ENCODE measurements at regions not wholly inside any gene's neighbourhood (a gene's known extent, or its start where the extent isn't known, plus 50 kb on each side); places are given as distances from the start of the nearest gene placed in this dataset.

DNA sequence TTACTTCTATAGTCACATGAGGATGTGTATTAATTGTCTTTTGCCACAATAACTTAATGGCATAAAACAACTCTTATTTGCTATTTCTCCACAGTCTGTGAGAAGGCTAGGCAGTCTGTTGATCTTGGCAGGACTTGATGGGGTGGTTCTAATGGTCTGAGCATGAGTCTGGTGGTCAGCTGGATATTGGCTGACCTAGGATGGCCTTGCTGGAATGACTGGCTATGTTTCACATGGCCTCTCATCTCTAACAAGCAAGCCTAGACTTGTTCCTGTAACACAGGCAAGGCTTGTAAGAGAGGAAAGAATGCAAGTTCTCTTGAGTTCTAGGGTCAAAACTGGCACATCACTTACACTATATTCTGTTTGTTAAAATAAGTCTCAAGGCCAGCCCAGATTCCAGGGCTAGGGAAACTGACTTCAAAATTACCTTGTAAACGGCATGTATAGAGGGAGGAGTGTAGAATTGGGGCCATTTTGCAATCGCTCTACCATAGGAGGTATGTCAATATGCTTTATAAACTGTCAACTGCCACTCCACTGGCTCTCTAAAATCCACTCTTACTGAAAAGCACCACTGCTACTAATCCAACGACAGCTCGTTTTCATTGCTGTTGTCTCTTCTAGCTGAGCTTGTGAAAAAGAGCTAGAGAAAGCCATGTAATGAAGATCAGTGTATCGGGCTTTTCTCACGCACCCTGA lies 325.0 kb upstream of the PKDCC start:
- ATAC-seq (replicated peaks; ENCODE audit: extremely low read depth, poor library complexity, severe bottlenecking), result no peak
- H3K27me3 Mint-ChIP-seq, result no peaks in the 10 kb centered on the region
- no peaks in the 10 kb centered on the region for H3K9me3 Mint-ChIP-seq
- no peaks in the 10 kb centered on the region for H3K4me1 Mint-ChIP-seq
- no peak overlapping the region for H3K4me3 Mint-ChIP-seq
- H3K27ac Mint-ChIP-seq (ENCODE audit: low read depth), result no peak overlapping the region
- no peaks in the 10 kb centered on the region for H3K36me3 Mint-ChIP-seq (ENCODE audit: insufficient read depth)
- no peak for DNase-seq (ENCODE audit: low spot score in 2 of 2)

DNA sequence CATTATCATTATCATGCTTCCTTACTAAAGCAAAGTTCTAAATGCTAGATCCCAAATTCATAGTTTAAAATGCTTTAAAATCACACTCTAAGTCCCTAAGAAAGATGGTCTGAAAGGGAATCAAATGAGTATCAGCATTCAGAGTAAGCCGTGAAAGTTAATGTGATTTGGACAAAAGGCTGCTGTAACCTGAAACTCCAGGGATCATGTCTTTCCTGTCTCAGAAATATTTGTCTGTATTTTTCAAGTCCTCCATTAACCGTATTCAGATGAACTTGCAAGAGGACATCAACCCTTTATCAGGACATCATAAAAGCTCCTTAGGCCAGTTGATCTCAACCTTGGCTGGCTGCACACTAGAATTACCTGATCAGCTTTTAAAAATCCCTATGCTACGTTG lies 324.3 kb upstream of the PKDCC start:
- no peaks in the 10 kb centered on the region for H3K27me3 Mint-ChIP-seq

DNA sequence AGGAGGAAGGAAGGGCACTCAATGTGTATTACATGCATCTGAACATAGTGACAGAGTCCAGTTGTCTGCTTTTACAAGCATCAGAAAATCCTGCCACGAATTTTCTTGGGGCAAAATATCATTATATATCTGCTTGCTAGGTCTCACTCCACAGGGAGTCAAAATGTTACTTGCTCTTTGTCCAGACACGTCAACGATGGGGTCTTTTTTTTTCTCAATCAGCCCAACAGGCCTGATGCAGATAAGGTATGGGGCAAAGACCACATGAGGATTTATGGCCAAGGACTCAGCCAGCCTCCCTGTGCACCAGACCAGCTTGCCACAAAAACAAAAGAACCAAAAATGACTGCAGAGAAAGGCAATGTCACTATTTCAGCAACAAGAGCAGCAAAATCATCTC lies 323.4 kb upstream of the PKDCC start:
- ATAC-seq (replicated peaks; ENCODE audit: extremely low read depth, poor library complexity, severe bottlenecking), result no peak
- Mint-ChIP-seq H3K9me3 (no peaks in the 10 kb centered on the region), H3K27ac (ENCODE audit: low read depth) (no peak overlapping the region), H3K4me3 (no peak overlapping the region), H3K36me3 (ENCODE audit: insufficient read depth) (no peaks in the 10 kb centered on the region), H3K4me1 (no peaks in the 10 kb centered on the region), H3K27me3 (peaks cover 2% of the 10 kb centered on the region)
- no peak for DNase-seq (ENCODE audit: low spot score in 2 of 2)

More for the DNA sequence above, 324.3 kb upstream of the PKDCC start:
- Mint-ChIP-seq H3K4me1 (no peaks in the 10 kb centered on the region), H3K9me3 (no peaks in the 10 kb centered on the region), H3K36me3 (ENCODE audit: insufficient read depth) (no peaks in the 10 kb centered on the region), H3K4me3 (no peak overlapping the region), H3K27ac (ENCODE audit: low read depth) (no peak overlapping the region)
- ATAC-seq (replicated peaks; ENCODE audit: extremely low read depth, poor library complexity, severe bottlenecking) (no peak), DNase-seq (ENCODE audit: low spot score in 2 of 2) (no peak)

DNA sequence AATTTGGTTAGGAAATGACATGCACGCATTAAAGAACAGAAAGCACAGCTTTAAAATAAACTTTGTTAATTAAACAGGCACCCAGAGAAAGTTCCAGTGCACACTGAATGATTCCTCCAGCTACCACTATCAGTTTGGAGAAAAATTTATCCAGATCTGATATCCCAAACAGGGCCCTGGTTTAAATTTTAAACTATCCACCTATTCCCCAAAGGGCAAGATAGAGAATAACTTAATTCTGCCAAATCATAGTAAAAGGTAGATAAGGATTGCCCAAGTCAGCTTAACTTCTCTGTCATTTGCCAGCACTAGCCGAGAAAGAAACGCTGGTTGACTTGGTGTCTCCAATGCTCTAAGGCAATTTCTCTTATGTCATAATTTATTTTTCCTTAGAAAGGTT lies 321.9 kb upstream of the PKDCC start:
- no peak for DNase-seq (ENCODE audit: low spot score in 2 of 2)
- Mint-ChIP-seq H3K4me1 (no peaks in the 10 kb centered on the region), H3K9me3 (no peaks in the 10 kb centered on the region), H3K36me3 (ENCODE audit: insufficient read depth) (no peaks in the 10 kb centered on the region), H3K27me3 (peaks cover 16% of the 10 kb centered on the region), H3K27ac (ENCODE audit: low read depth) (no peak overlapping the region), H3K4me3 (no peak overlapping the region)
- ATAC-seq (replicated peaks; ENCODE audit: extremely low read depth, poor library complexity, severe bottlenecking), result no peak

DNA sequence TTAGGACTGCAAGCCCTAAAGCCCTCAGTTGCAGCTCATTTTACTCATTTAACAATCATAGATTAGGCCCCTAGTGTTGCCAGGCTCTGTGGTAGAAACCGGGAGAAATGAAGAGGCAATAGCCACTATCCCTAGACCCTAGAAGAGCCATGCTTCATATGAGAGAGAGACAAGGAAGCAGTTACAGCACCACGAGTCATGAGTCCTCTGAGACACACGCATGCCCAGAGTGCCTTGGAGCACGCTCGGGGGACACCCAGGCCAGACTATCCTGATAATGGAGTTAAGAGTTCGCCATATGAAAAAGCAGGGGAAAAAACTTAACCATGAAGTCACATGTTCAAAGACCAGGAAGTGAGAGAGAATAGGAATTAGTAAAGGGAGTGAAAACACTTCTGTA lies 321.5 kb upstream of the PKDCC start:
- H3K27ac Mint-ChIP-seq (ENCODE audit: low read depth), result no peak overlapping the region
- H3K4me3 Mint-ChIP-seq, result no peak overlapping the region
- H3K36me3 Mint-ChIP-seq (ENCODE audit: insufficient read depth), result peaks cover 3% of the 10 kb centered on the region
- peaks cover 20% of the 10 kb centered on the region for H3K27me3 Mint-ChIP-seq
- DNase-seq (ENCODE audit: low spot score in 2 of 2) (no peak), ATAC-seq (replicated peaks; ENCODE audit: extremely low read depth, poor library complexity, severe bottlenecking) (no peak)
- H3K9me3 Mint-ChIP-seq, result no peaks in the 10 kb centered on the region
- no peaks in the 10 kb centered on the region for H3K4me1 Mint-ChIP-seq

DNA sequence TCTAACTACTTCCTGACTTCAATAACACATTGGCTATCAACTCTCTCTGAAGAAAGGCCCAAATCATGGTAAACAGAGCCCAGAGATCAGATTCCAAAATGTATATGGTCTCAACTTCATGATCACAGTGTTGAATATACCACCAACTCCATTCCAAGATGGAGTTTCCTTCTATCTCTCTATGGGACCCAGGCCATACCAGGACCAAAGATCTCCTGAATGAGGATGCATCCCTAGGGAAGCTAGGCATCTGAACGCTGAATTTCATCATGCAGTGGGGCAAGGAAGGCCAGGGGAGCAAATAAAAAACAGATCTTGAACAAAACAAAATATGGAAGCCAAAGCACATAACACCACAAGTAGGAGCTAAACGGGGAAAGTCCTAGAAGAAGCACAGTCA lies 320.7 kb upstream of the PKDCC start:
- no peak overlapping the region for H3K4me3 Mint-ChIP-seq

DNA sequence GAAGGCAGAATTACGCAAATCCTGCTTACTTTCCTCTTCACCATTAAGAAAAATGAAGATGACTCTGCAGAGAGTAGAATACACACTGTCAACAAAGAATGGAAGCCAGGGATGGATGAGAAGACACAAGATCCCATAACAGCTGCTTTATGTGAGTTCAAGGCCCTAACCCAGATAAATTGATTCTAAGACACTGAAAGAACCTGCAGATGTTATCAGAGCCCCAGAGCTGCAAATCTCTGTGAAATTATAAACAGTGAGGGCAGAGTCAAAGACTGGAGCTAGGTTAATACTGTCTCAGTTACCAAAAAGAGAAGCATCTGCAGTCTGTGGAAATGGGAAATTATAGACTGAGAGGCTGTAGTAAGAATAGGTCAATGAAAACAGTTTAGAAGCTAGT lies 320.1 kb upstream of the PKDCC start:
- peaks cover 3% of the 10 kb centered on the region for H3K36me3 Mint-ChIP-seq (ENCODE audit: insufficient read depth)
- no peaks in the 10 kb centered on the region for H3K4me1 Mint-ChIP-seq
- no peaks in the 10 kb centered on the region for H3K9me3 Mint-ChIP-seq
- no peak for ATAC-seq (replicated peaks; ENCODE audit: extremely low read depth, poor library complexity, severe bottlenecking)
- H3K4me3 Mint-ChIP-seq, result no peak overlapping the region
- peaks cover 27% of the 10 kb centered on the region for H3K27me3 Mint-ChIP-seq
- no peak for DNase-seq (ENCODE audit: low spot score in 2 of 2)
- H3K27ac Mint-ChIP-seq (ENCODE audit: low read depth), result no peak overlapping the region

More for the DNA sequence above, 320.7 kb upstream of the PKDCC start:
- no peaks in the 10 kb centered on the region for H3K4me1 Mint-ChIP-seq
- peaks cover 3% of the 10 kb centered on the region for H3K36me3 Mint-ChIP-seq (ENCODE audit: insufficient read depth)
- no peak for DNase-seq (ENCODE audit: low spot score in 2 of 2)
- no peaks in the 10 kb centered on the region for H3K9me3 Mint-ChIP-seq
- H3K27ac Mint-ChIP-seq (ENCODE audit: low read depth), result no peak overlapping the region
- H3K27me3 Mint-ChIP-seq, result peaks cover 27% of the 10 kb centered on the region
- no peak for ATAC-seq (replicated peaks; ENCODE audit: extremely low read depth, poor library complexity, severe bottlenecking)

DNA sequence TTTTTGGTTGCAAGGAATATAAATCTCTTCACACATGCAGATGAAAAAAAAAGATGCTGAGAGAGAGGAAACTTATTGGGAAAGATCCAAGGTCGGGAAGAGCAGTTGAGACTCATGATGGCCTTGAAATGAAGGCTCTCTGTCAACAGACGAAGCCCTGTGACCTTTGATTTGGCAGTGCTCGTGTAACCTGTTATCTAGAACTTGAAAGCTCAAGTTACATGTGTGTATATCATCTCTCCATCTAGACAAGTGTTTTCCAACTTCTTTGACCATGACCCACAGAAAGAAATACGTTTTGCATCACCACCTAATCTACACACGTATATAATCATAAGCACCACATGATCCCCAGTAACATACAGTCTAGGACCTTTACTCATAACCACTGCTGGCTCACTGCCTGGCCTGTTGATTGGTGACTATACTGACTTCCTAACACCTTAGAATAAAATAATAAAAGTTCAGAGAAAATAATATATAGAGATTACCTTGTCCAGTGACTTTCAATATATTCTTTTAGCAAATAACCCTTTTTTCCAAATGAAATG lies 319.0 kb upstream of the PKDCC start:
- Mint-ChIP-seq H3K4me3 (no peak overlapping the region), H3K27me3 (peaks cover 34% of the 10 kb centered on the region), H3K9me3 (no peaks in the 10 kb centered on the region), H3K27ac (ENCODE audit: low read depth) (no peak overlapping the region), H3K4me1 (no peaks in the 10 kb centered on the region), H3K36me3 (ENCODE audit: insufficient read depth) (peaks cover 3% of the 10 kb centered on the region)
- no peak for DNase-seq (ENCODE audit: low spot score in 2 of 2)
- ATAC-seq (replicated peaks; ENCODE audit: extremely low read depth, poor library complexity, severe bottlenecking), result no peak

DNA sequence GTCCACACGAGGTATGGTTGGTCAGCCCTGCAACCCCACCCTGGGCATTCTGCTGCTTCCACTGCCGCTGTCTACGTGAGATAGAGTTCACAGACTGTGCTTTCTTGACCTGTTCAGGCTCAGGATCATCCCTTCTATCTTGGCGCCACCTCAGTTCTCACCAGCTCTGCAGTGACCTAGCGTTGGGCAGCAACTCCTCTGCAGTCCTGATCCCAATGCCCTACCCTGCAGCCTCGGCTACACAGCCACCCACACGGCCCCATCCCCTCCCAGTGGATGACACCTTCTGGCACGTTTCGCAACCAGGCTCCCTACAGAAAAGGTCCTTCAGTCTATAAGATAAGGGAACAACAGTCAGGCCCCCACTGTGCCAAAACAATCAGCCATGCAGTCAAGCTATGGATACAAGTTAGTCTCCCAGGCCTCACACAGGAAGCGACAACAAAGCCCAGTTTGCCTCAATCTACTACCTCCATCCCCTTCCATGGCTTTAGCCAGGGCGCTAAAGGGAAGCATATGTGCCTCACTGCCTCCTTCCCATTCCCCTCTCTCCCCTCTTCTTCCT lies 317.9 kb upstream of the PKDCC start:
- no peak for ATAC-seq (replicated peaks; ENCODE audit: extremely low read depth, poor library complexity, severe bottlenecking)

DNA sequence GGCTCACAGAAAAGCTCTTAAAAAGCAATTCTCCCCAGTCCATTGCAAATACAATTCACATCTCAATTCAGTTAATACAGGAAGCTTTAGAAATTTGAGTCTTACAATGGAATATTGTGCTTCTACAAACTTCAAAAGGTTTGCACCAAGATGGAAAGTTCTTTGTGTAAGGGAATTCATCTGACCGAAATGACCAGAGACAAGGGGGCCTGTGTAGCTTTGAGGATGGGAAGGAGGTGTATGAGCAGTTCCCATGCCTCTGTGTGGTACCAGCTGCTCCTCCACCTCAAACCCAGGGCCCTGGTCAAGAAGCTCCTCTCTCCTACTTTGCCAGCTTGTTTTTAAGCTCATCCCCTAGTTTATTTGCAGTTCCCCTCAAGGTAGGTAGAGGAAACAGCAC lies 312.8 kb upstream of the PKDCC start:
- no peaks in the 10 kb centered on the region for H3K9me3 Mint-ChIP-seq
- H3K27me3 Mint-ChIP-seq, result peaks cover 72% of the 10 kb centered on the region
- peaks cover 3% of the 10 kb centered on the region for H3K36me3 Mint-ChIP-seq (ENCODE audit: insufficient read depth)
- no peaks in the 10 kb centered on the region for H3K4me1 Mint-ChIP-seq
- DNase-seq (ENCODE audit: low spot score in 2 of 2) (no peak), ATAC-seq (replicated peaks; ENCODE audit: extremely low read depth, poor library complexity, severe bottlenecking) (no peak)
- H3K27ac Mint-ChIP-seq (ENCODE audit: low read depth), result no peak overlapping the region
- H3K4me3 Mint-ChIP-seq, result no peak overlapping the region

More for the DNA sequence above, 317.9 kb upstream of the PKDCC start:
- Mint-ChIP-seq H3K36me3 (ENCODE audit: insufficient read depth) (peaks cover 3% of the 10 kb centered on the region), H3K4me3 (no peak overlapping the region), H3K9me3 (no peaks in the 10 kb centered on the region), H3K4me1 (no peaks in the 10 kb centered on the region), H3K27me3 (peaks cover 42% of the 10 kb centered on the region), H3K27ac (ENCODE audit: low read depth) (no peak overlapping the region)
- DNase-seq (ENCODE audit: low spot score in 2 of 2), result no peak

DNA sequence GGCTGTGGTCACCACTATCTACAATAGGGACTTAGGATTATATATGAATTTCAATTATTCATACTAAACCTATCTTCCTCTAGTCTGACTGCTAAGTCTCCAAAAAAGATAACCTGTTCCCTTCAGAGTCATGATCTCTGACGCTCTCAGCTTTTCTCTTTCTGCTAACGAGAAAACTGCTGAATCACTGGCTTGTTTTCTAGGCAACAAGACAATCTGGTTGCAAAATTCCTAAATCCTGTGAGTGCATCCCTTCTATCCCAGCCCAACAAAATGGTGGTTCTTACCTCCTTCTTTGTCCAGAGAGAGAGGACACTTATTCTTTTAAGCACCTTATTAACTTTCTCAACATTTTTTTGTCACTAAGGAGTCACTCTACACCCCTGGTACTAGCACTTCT lies 312.3 kb upstream of the PKDCC start:
- no peaks in the 10 kb centered on the region for H3K4me1 Mint-ChIP-seq
- no peak for DNase-seq (ENCODE audit: low spot score in 2 of 2)
- H3K27ac Mint-ChIP-seq (ENCODE audit: low read depth), result no peak overlapping the region

DNA sequence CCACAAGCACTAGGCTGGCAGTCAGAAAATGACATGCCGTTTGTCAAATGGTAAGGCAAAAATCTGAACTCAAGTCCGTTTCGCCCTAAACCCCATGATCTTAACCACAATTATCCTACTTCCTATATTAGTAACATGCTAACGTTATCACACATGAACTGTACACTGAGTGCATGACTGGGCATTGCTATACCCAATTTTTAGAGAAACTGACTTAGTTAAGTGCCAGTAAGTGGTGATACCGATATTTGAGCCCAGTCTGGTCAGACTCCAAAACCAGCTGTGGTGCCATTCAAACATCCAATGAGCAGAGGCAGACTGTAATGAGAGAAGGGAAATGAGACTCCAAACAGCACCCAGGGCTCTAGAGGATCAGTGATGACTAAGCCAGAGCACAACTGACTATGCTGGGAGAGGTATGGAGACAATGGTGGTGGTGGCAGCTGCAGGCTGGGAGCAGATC lies 311.7 kb upstream of the PKDCC start:
- Mint-ChIP-seq H3K27ac (ENCODE audit: low read depth) (no peak overlapping the region), H3K9me3 (no peaks in the 10 kb centered on the region)

More for the DNA sequence above, 312.3 kb upstream of the PKDCC start:
- Mint-ChIP-seq H3K4me3 (no peak overlapping the region), H3K27me3 (peaks cover 67% of the 10 kb centered on the region), H3K36me3 (ENCODE audit: insufficient read depth) (peaks cover 3% of the 10 kb centered on the region), H3K9me3 (no peaks in the 10 kb centered on the region)
- ATAC-seq (replicated peaks; ENCODE audit: extremely low read depth, poor library complexity, severe bottlenecking), result no peak

DNA sequence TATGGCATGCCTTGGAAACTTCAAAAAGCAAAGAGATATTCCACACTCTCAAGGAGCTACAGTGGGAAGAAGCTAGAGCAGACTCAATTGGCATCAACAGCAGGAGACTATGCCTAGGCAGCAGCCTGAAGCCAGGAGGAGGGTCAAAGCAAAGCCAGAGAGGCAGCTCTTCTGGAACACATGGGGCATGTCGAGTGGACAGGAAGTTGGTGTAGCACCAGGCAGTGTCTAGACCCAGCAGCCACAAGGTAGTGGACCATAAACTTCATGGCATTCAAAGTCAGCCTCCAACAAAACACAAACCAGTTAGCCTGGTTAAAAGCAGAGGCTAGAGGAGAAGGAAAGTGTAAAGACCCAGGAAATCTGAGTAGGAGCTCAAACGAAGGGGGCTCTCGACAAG lies 311.2 kb upstream of the PKDCC start:
- Mint-ChIP-seq H3K36me3 (ENCODE audit: insufficient read depth) (no peaks in the 10 kb centered on the region), H3K4me1 (no peaks in the 10 kb centered on the region), H3K27me3 (peaks cover 57% of the 10 kb centered on the region), H3K9me3 (no peaks in the 10 kb centered on the region), H3K4me3 (no peak overlapping the region), H3K27ac (ENCODE audit: low read depth) (no peak overlapping the region)
- ATAC-seq (replicated peaks; ENCODE audit: extremely low read depth, poor library complexity, severe bottlenecking) (no peak), DNase-seq (ENCODE audit: low spot score in 2 of 2) (no peak)

More for the DNA sequence above, 311.7 kb upstream of the PKDCC start:
- H3K4me3 Mint-ChIP-seq, result no peak overlapping the region
- H3K4me1 Mint-ChIP-seq, result no peaks in the 10 kb centered on the region
- H3K27me3 Mint-ChIP-seq, result peaks cover 61% of the 10 kb centered on the region
- peaks cover 1% of the 10 kb centered on the region for H3K36me3 Mint-ChIP-seq (ENCODE audit: insufficient read depth)
- DNase-seq (ENCODE audit: low spot score in 2 of 2) (no peak), ATAC-seq (replicated peaks; ENCODE audit: extremely low read depth, poor library complexity, severe bottlenecking) (no peak)

Measured in central memory CD8-positive, alpha-beta T cell (primary cell).